ENCODE measurements at regions not wholly inside any gene's neighbourhood (a gene's known extent, or its start where the extent isn't known, plus 50 kb on each side); places are given as distances from the start of the nearest gene placed in this dataset.
"Not testable (repeated sequence)": the region's sequence is repeated elsewhere in the genome, so short reads cannot be mapped to it uniquely, and the experiment has no call there.

GRCh38 chr7:68833422-68833821 is 764.9 kb upstream of the AUTS2 start:
- Histone ChIP-seq H3K9ac (ENCODE audit: low read length) (no peak overlapping the region), H3K27me3 (ENCODE audit: low read length) (no peaks in the 10 kb centered on the region), H4K20me1 (ENCODE audit: low read length) (no peaks in the 10 kb centered on the region), H3K4me3 (ENCODE audit: low read length) (no peak overlapping the region), H3K4me2 (ENCODE audit: low read length) (no peak overlapping the region), H3F3A (ENCODE audit: low read length, unreplicated experiment) (no peaks in the 10 kb centered on the region), H3K4me1 (ENCODE audit: insufficient read depth, low read length) (no peaks in the 10 kb centered on the region), H2AFZ (ENCODE audit: low read length) (no peak overlapping the region), H3K9me2 (replicated peaks; ENCODE audit: low read length) (no peaks in the 10 kb centered on the region), H3K9me3 (ENCODE audit: low read length) (no peaks in the 10 kb centered on the region), H3K27ac (ENCODE audit: low read length) (no peak overlapping the region), H3K36me3 (ENCODE audit: low read depth, low read length) (no peaks in the 10 kb centered on the region), H3K79me2 (ENCODE audit: low read length) (no peaks in the 10 kb centered on the region)
- POLR2A ChIA-PET (ENCODE audit: unreplicated experiment): no interaction called here
- TF ChIP-seq CTCF (conservative IDR thresholded peaks at IDR 0.05; ENCODE audit: low read depth, low read length) (no peak), EZH2phosphoT487 (IDR thresholded peaks at IDR 0.05; ENCODE audit: borderline replicate concordance, low read length) (no peak), EZH2 (IDR thresholded peaks at IDR 0.05; ENCODE audit: low read length, unreplicated experiment) (no peak)
- DNase-seq: no peak
- intact Hi-C loops (cut with micrococcal nuclease): no loop called here
- CTCF ChIA-PET: no interaction called here
- ATAC-seq: no peak
- no TSS peak for BruUV-seq (replicated peaks)

GRCh38 chr7:68839014-68839413 is 759.3 kb upstream of the AUTS2 start:
- BruUV-seq (replicated peaks): no TSS peak
- DNase-seq (no peak), ATAC-seq (no peak)
- H3F3A ChIP-seq (ENCODE audit: low read length, unreplicated experiment): no peaks in the 10 kb centered on the region
- H2AFZ ChIP-seq (ENCODE audit: low read length): no peak overlapping the region
- no peak overlapping the region for H3K4me3 ChIP-seq (ENCODE audit: low read length)
- H3K4me2 ChIP-seq (ENCODE audit: low read length): no peak overlapping the region
- no peaks in the 10 kb centered on the region for H3K9me3 ChIP-seq (ENCODE audit: low read length)
- no peaks in the 10 kb centered on the region for H3K9me2 ChIP-seq (replicated peaks; ENCODE audit: low read length)
- no peaks in the 10 kb centered on the region for H3K36me3 ChIP-seq (ENCODE audit: low read depth, low read length)
- TF ChIP-seq CTCF (conservative IDR thresholded peaks at IDR 0.05; ENCODE audit: low read depth, low read length) (no peak), EZH2 (IDR thresholded peaks at IDR 0.05; ENCODE audit: low read length, unreplicated experiment) (no peak), EZH2phosphoT487 (IDR thresholded peaks at IDR 0.05; ENCODE audit: borderline replicate concordance, low read length) (no peak)
- POLR2A ChIA-PET (ENCODE audit: unreplicated experiment): no interaction called here
- no peaks in the 10 kb centered on the region for H3K79me2 ChIP-seq (ENCODE audit: low read length)
- intact Hi-C loops (cut with micrococcal nuclease): no loop called here
- CTCF ChIA-PET: no interaction called here
- no peak overlapping the region for H3K27ac ChIP-seq (ENCODE audit: low read length)
- H3K27me3 ChIP-seq (ENCODE audit: low read length): no peaks in the 10 kb centered on the region
- H4K20me1 ChIP-seq (ENCODE audit: low read length): no peaks in the 10 kb centered on the region
- H3K4me1 ChIP-seq (ENCODE audit: insufficient read depth, low read length): no peaks in the 10 kb centered on the region
- H3K9ac ChIP-seq (ENCODE audit: low read length): no peak overlapping the region

GRCh38 chr7:68840991-68841390 is 757.3 kb upstream of the AUTS2 start:
- no peaks in the 10 kb centered on the region for H3K4me1 ChIP-seq (ENCODE audit: insufficient read depth, low read length)
- H3K4me2 ChIP-seq (ENCODE audit: low read length): no peak overlapping the region
- H3K27ac ChIP-seq (ENCODE audit: low read length): no peak overlapping the region
- H3F3A ChIP-seq (ENCODE audit: low read length, unreplicated experiment): no peaks in the 10 kb centered on the region
- no peak for ATAC-seq
- H3K79me2 ChIP-seq (ENCODE audit: low read length): no peaks in the 10 kb centered on the region
- no peaks in the 10 kb centered on the region for H3K27me3 ChIP-seq (ENCODE audit: low read length)
- no peak overlapping the region for H2AFZ ChIP-seq (ENCODE audit: low read length)
- H3K9me2 ChIP-seq (replicated peaks; ENCODE audit: low read length): no peaks in the 10 kb centered on the region
- ChIA-PET CTCF (no interaction called here), POLR2A (ENCODE audit: unreplicated experiment) (no interaction called here)
- H3K9ac ChIP-seq (ENCODE audit: low read length): no peak overlapping the region
- intact Hi-C loops (cut with micrococcal nuclease): no loop called here
- no peak for DNase-seq
- no peak overlapping the region for H3K4me3 ChIP-seq (ENCODE audit: low read length)
- BruUV-seq (replicated peaks): no TSS peak
- H3K9me3 ChIP-seq (ENCODE audit: low read length): no peaks in the 10 kb centered on the region
- no peaks in the 10 kb centered on the region for H4K20me1 ChIP-seq (ENCODE audit: low read length)
- TF ChIP-seq CTCF (conservative IDR thresholded peaks at IDR 0.05; ENCODE audit: low read depth, low read length) (no peak), EZH2phosphoT487 (IDR thresholded peaks at IDR 0.05; ENCODE audit: borderline replicate concordance, low read length) (no peak), EZH2 (IDR thresholded peaks at IDR 0.05; ENCODE audit: low read length, unreplicated experiment) (no peak)
- no peaks in the 10 kb centered on the region for H3K36me3 ChIP-seq (ENCODE audit: low read depth, low read length)

GRCh38 chr7:68843985-68844384 is 754.3 kb upstream of the AUTS2 start:
- H3K9ac ChIP-seq (ENCODE audit: low read length); ATAC-seq; POLR2A ChIA-PET (ENCODE audit: unreplicated experiment); H3F3A ChIP-seq (ENCODE audit: low read length, unreplicated experiment); H3K27ac ChIP-seq (ENCODE audit: low read length); H3K9me2 ChIP-seq (replicated peaks; ENCODE audit: low read length); intact Hi-C loops (cut with micrococcal nuclease); H3K4me1 ChIP-seq (ENCODE audit: insufficient read depth, low read length); BruUV-seq (replicated peaks); H3K36me3 ChIP-seq (ENCODE audit: low read depth, low read length); DNase-seq; H3K27me3 ChIP-seq (ENCODE audit: low read length); H4K20me1 ChIP-seq (ENCODE audit: low read length); H3K9me3 ChIP-seq (ENCODE audit: low read length); CTCF ChIA-PET; H3K4me2 ChIP-seq (ENCODE audit: low read length); H3K4me3 ChIP-seq (ENCODE audit: low read length); H2AFZ ChIP-seq (ENCODE audit: low read length); H3K79me2 ChIP-seq (ENCODE audit: low read length): not testable (repeated sequence)
